T-cell (primary cell): ENCODE measurements at regions not wholly inside any gene's neighbourhood (a gene's known extent, or its start where the extent isn't known, plus 50 kb on each side); places are given as distances from the start of the nearest gene placed in this dataset.

ENCODE experiments used
- ATAC-seq, 4 experiments: fragments of 200-7000 bp in 3 of 4; fragments of 150-1000 bp in 1 of 4; cut with Tn5 transposase; replicated peaks in 1 of 4; 1 replicate in 3 of 4; 2 replicates in 1 of 4; pipeline ENCODE4 v1.10.0; 2021; ENCODE audit warnings: moderate library complexity in 3 of 4, mild to moderate bottlenecking in 2 of 4, moderate number of reproducible peaks in 1 of 4
- CTCF ChIA-PET, 2 donors: fragments of 300-600 bp; sonication (Branson Sonifier 250); formaldehyde crosslinking; loops; one replicate each; lab custom pipeline; 2022; ENCODE audit warnings: antibody characterized with exemption in 2 of 2; lab: Charles Lee
- POLR2A ChIA-PET, 2 donors: fragments of 300-600 bp; sonication (Branson Sonifier 250); formaldehyde crosslinking; loops; one replicate each; lab custom pipeline; 2022; ENCODE audit warnings: antibody characterized with exemption in 2 of 2; lab: Charles Lee
- DNase-seq, 35 experiments: peaks; one replicate each; pipeline versions ENCODE4 v3.0.0 to v3.0.0-alpha.2; 2013 to 2023
- H3K27ac ChIP-seq: one replicate; pipeline ENCODE4 v1.5.1; 2013; ENCODE audit warnings: low read length
- H3K27me3 ChIP-seq, 2 experiments: replicated peaks in 1 of 2; 1 replicate in 1 of 2; 2 replicates in 1 of 2; pipeline versions ENCODE4 v1.6.1 to v1.7.0; 2013; ENCODE audit warnings: low read length in 1 of 2, mixed read lengths in 1 of 2; ENCODE audit not compliant: control insufficient read depth in 2 of 2, insufficient read depth in 2 of 2; ENCODE audit errors: extremely low read depth in 1 of 2
- H3K36me3 ChIP-seq, 2 donors: 1 replicate in 1 of 2; 2 replicates in 1 of 2; pipeline versions ENCODE4 v1.6.1 to v1.7.0; 2013; ENCODE audit warnings: low read length in 1 of 2; ENCODE audit not compliant: control insufficient read depth in 2 of 2, insufficient read depth in 1 of 2; ENCODE audit errors: extremely low read depth in 1 of 2
- H3K4me1 ChIP-seq, 2 experiments: 1 replicate in 1 of 2; 2 replicates in 1 of 2; pipeline versions ENCODE4 v1.6.1 to v1.7.0; 2013; ENCODE audit warnings: low read length in 2 of 2, mixed read lengths in 1 of 2; ENCODE audit not compliant: insufficient read depth in 2 of 2, control insufficient read depth in 1 of 2; ENCODE audit errors: extremely low read depth in 1 of 2
- H3K4me3 ChIP-seq, 2 donors: 1 replicate in 1 of 2; 2 replicates in 1 of 2; pipeline versions ENCODE4 v1.5.1 to v1.7.0; 2013; ENCODE audit warnings: mild to moderate bottlenecking in 2 of 2, low read length in 1 of 2, moderate library complexity in 1 of 2; ENCODE audit not compliant: control insufficient read depth in 1 of 2; ENCODE audit errors: extremely low read depth in 1 of 2
- H3K9me3 ChIP-seq: 2 replicates; pipeline ENCODE4 v1.7.0; 2013
- H3K27ac Mint-ChIP-seq, 2 donors: one replicate each; pipeline ENCODE4 v1.8.0; 2020 to 2021; ENCODE audit warnings: mild to moderate bottlenecking in 2 of 2, mixed read lengths in 2 of 2
- H3K27me3 Mint-ChIP-seq, 2 donors: one replicate each; pipeline ENCODE4 v1.8.0; 2021 to 2022; ENCODE audit warnings: mixed read lengths in 2 of 2
- H3K36me3 Mint-ChIP-seq: one replicate; pipeline ENCODE4 v1.8.0; 2021; ENCODE audit warnings: mixed read lengths
- H3K4me1 Mint-ChIP-seq, 3 donors: one replicate each; pipeline ENCODE4 v1.8.0; 2020 to 2022; ENCODE audit warnings: mixed read lengths in 3 of 3, mild to moderate bottlenecking in 1 of 3
- H3K4me3 Mint-ChIP-seq, 3 donors: one replicate each; pipeline ENCODE4 v1.8.0; 2020 to 2022; ENCODE audit warnings: mild to moderate bottlenecking in 3 of 3, mixed read lengths in 3 of 3, moderate library complexity in 3 of 3
- H3K9me3 Mint-ChIP-seq, 3 donors: one replicate each; pipeline ENCODE4 v1.8.0; 2020 to 2022; ENCODE audit warnings: mixed read lengths in 3 of 3
- WGBS: methylation state at CpG from one replicate; pipeline ENCODE4 v1.1.5; 2013; ENCODE audit warnings: missing lambda C conversion rate; ENCODE audit not compliant: insufficient coverage; 5-methylcytosine and 5-hydroxymethylcytosine counted together

GRCh38 chr14:95014036-95014435 lies 143.3 kb downstream of the DICER1 start:
- H3K9me3 ChIP-seq: no peaks in the 10 kb centered on the region
- Mint-ChIP-seq H3K27ac (no peak overlapping the region), H3K4me3 (no peak overlapping the region), H3K9me3 (peaks cover 0 to 7% (median 0%) of the 10 kb centered on the region in 3 donors), H3K36me3 (no peaks in the 10 kb centered on the region), H3K27me3 (peaks cover 7 to 21% of the 10 kb centered on the region in 2 donors), H3K4me1 (no peaks in the 10 kb centered on the region)
- 86% methylated on average over 4 of the region's 7 CpGs for WGBS
- H3K4me1 ChIP-seq: no peaks in the 10 kb centered on the region
- CTCF ChIA-PET: no interaction called here
- no peak overlapping the region for H3K4me3 ChIP-seq
- DNase-seq (no peak), ATAC-seq (no peak)
- POLR2A ChIA-PET: no interaction called here
- peaks cover 2 to 8% of the 10 kb centered on the region in 2 experiments for H3K27me3 ChIP-seq
- H3K27ac ChIP-seq: no peak overlapping the region
- H3K36me3 ChIP-seq: no peaks in the 10 kb centered on the region

- Mint-ChIP-seq H3K36me3 (no peaks in the 10 kb centered on the region), H3K27me3 (peaks cover 18 to 33% of the 10 kb centered on the region in 2 donors), H3K4me1 (no peaks in the 10 kb centered on the region), H3K9me3 (peaks cover 0 to 7% (median 0%) of the 10 kb centered on the region in 3 donors), H3K4me3 (no peak overlapping the region), H3K27ac (no peak overlapping the region)
- Histone ChIP-seq H3K27ac (no peak overlapping the region), H3K27me3 (peaks cover 2 to 13% of the 10 kb centered on the region in 2 experiments), H3K36me3 (no peaks in the 10 kb centered on the region), H3K4me1 (no peaks in the 10 kb centered on the region), H3K4me3 (no peak overlapping the region), H3K9me3 (no peaks in the 10 kb centered on the region)
- DNase-seq (no peak), ATAC-seq (no peak)
- ChIA-PET POLR2A (no interaction called here), CTCF (interaction anchor here in 1 of 2 donors (0.6 kb wide), 1 partner anchor 326 kb away, joined by 3 read pairs; no protein-coding TSS in a partner anchor)
- 51% methylated on average over 15 of the region's 16 CpGs for WGBS
These were observed 145.8 kb downstream of the DICER1 start for GRCh38 chr14:95011445-95012006.

GRCh38 chr14:95008445-95009217 lies 148.7 kb downstream of the DICER1 start:
- Mint-ChIP-seq H3K27me3 (peaks cover 23 to 39% of the 10 kb centered on the region in 2 donors), H3K4me3 (no peak overlapping the region), H3K36me3 (no peaks in the 10 kb centered on the region), H3K27ac (no peak overlapping the region), H3K4me1 (no peaks in the 10 kb centered on the region), H3K9me3 (peaks cover 0 to 4% (median 0%) of the 10 kb centered on the region in 3 donors)
- no peaks in the 10 kb centered on the region for H3K9me3 ChIP-seq
- peaks cover 0 to 8% of the 10 kb centered on the region in 2 experiments for H3K27me3 ChIP-seq
- POLR2A ChIA-PET: no interaction called here
- ATAC-seq (no peak), DNase-seq (no peak)
- no peaks in the 10 kb centered on the region for H3K4me1 ChIP-seq
- WGBS: 82% methylated on average over 11 of the region's 15 CpGs
- CTCF ChIA-PET: no interaction called here
- H3K4me3 ChIP-seq: no peak overlapping the region
- H3K27ac ChIP-seq: no peak overlapping the region
- no peaks in the 10 kb centered on the region for H3K36me3 ChIP-seq

- Mint-ChIP-seq H3K4me3 (no peak overlapping the region), H3K27ac (peak overlapping the region in 1 of 2 donors; percentile 6), H3K27me3 (peaks cover 23 to 34% of the 10 kb centered on the region in 2 donors), H3K4me1 (no peaks in the 10 kb centered on the region), H3K36me3 (no peaks in the 10 kb centered on the region), H3K9me3 (peaks cover 0 to under 1% (median 0%) of the 10 kb centered on the region in 3 donors)
- POLR2A ChIA-PET: no interaction called here
- Histone ChIP-seq H3K4me3 (no peak overlapping the region), H3K36me3 (no peaks in the 10 kb centered on the region), H3K4me1 (no peaks in the 10 kb centered on the region), H3K9me3 (no peaks in the 10 kb centered on the region), H3K27me3 (peaks cover 0 to 8% of the 10 kb centered on the region in 2 experiments), H3K27ac (no peak overlapping the region)
- DNase-seq (no peak), ATAC-seq (no peak)
- WGBS: 63% methylated on average over 1 of the region's 7 CpGs
- CTCF ChIA-PET: no interaction called here
These were observed 149.4 kb downstream of the DICER1 start for GRCh38 chr14:95007921-95008320.

- H3K27me3 Mint-ChIP-seq: peaks cover 20 to 26% of the 10 kb centered on the region in 2 donors
- Histone ChIP-seq H3K4me3 (no peak overlapping the region), H3K27ac (no peak overlapping the region), H3K27me3 (peaks cover 0 to 7% of the 10 kb centered on the region in 2 experiments), H3K36me3 (no peaks in the 10 kb centered on the region), H3K9me3 (no peaks in the 10 kb centered on the region), H3K4me1 (no peaks in the 10 kb centered on the region)
- H3K36me3 Mint-ChIP-seq: no peaks in the 10 kb centered on the region
- H3K9me3 Mint-ChIP-seq: no peaks in the 10 kb centered on the region
- no peak overlapping the region for H3K4me3 Mint-ChIP-seq
- DNase-seq: no peak
- H3K27ac Mint-ChIP-seq: no peak overlapping the region
- H3K4me1 Mint-ChIP-seq: no peaks in the 10 kb centered on the region
- no peak for ATAC-seq
- ChIA-PET CTCF (no interaction called here), POLR2A (no interaction called here)
- WGBS: 70% methylated on average over 4 of the region's 4 CpGs
These were observed 150.8 kb downstream of the DICER1 start for GRCh38 chr14:95006479-95006878.

GRCh38 chr14:95006051-95006450 lies 151.3 kb downstream of the DICER1 start:
- no peaks in the 10 kb centered on the region for H3K4me1 ChIP-seq
- no peak overlapping the region for H3K27ac ChIP-seq
- no peaks in the 10 kb centered on the region for H3K9me3 Mint-ChIP-seq
- H3K27me3 Mint-ChIP-seq: peaks cover 22 to 30% of the 10 kb centered on the region in 2 donors
- H3K4me3 Mint-ChIP-seq: no peak overlapping the region
- no peaks in the 10 kb centered on the region for H3K9me3 ChIP-seq
- peaks cover 0 to 6% of the 10 kb centered on the region in 2 experiments for H3K27me3 ChIP-seq
- no peaks in the 10 kb centered on the region for H3K36me3 ChIP-seq
- no peaks in the 10 kb centered on the region for H3K4me1 Mint-ChIP-seq
- no CpG with 5 or more reads among the region's 3 CpGs for WGBS
- H3K4me3 ChIP-seq: no peak overlapping the region
- no peak overlapping the region for H3K27ac Mint-ChIP-seq
- no peak for DNase-seq
- H3K36me3 Mint-ChIP-seq: no peaks in the 10 kb centered on the region
- POLR2A ChIA-PET: no interaction called here
- no peak for ATAC-seq
- CTCF ChIA-PET: no interaction called here
